K562 (cell line): ENCODE measurements at regions not wholly inside any gene's neighbourhood (a gene's known extent, or its start where the extent isn't known, plus 50 kb on each side); places are given as distances from the start of the nearest gene placed in this dataset.

ENCODE experiments used
- ATAC-seq: fragments of 200-7000 bp; cut with Tn5 transposase; 3 replicates; pipeline ENCODE4 v1.9.1; 2020; ENCODE audit warnings: moderate library complexity
- BruUV-seq: library from RNA; stranded (reverse); fragments of 400-500 nt; replicated peaks from 2 replicates; lab custom pipeline; 2021; lab: Mats Ljungman, UMichigan
- CTCF ChIA-PET: fragments of 300-600 bp; formaldehyde crosslinking; extraction: SDS; loops from one replicate; lab custom pipeline; 2021; ENCODE audit warnings: low intra/inter-chr PET ratio; lab: Yijun Ruan, JAX
- POLR2A ChIA-PET: fragments of 300-600, 350-650 bp; sonication (Branson Sonifier 250); formaldehyde crosslinking; extraction: SDS; loops from one replicate; lab custom pipeline; 2021; ENCODE audit warnings: antibody characterized with exemption, inconsistent platforms; lab: Yijun Ruan, JAX
- DNase-seq, 4 experiments: peaks; one replicate each; pipeline versions ENCODE4 v3.0.0 to v3.0.0-alpha.2; 2011 to 2018; ENCODE audit warnings: low spot score in 3 of 4, mixed read lengths in 3 of 4; ENCODE audit errors: extremely low read depth in 1 of 4
- FAIRE-seq: peaks from 2 replicates; lab custom pipeline; 2011; peaks lifted over from hg19 to GRCh38; lab: Jason Lieb, UNC
- H2AFZ ChIP-seq: 2 replicates; pipeline ENCODE4 v1.6.0; 2011; ENCODE audit warnings: low read depth, low read length, control low read depth, inconsistent platforms
- H3K27ac ChIP-seq: fragments of 200-600 bp; 3 replicates; pipeline ENCODE4 v1.8.0; 2011; ENCODE audit warnings: low read depth, mild to moderate bottlenecking, control low read depth, inconsistent platforms, low read length, moderate library complexity, mixed read lengths; ENCODE audit errors: extremely low read depth
- H3K27me3 ChIP-seq, 2 experiments: fragments of 300-600 bp in 1 of 2; 2 replicates in 1 of 2; 3 replicates in 1 of 2; pipeline versions ENCODE4 v1.6.0 to v1.8.0; 2011; ENCODE audit warnings: inconsistent platforms in 2 of 2, low read length in 2 of 2, mild to moderate bottlenecking in 1 of 2, mixed read lengths in 1 of 2, moderate library complexity in 1 of 2; ENCODE audit not compliant: control insufficient read depth in 2 of 2, insufficient read depth in 2 of 2
- H3K36me3 ChIP-seq: fragments of 300-600 bp; 3 replicates; pipeline ENCODE4 v1.8.0; 2011; ENCODE audit warnings: mild to moderate bottlenecking, low read length, inconsistent platforms; ENCODE audit not compliant: control insufficient read depth, insufficient read depth
- H3K4me1 ChIP-seq, 2 experiments: fragments of 200-600 bp in 1 of 2; replicated peaks in 1 of 2; 2 replicates in 1 of 2; 3 replicates in 1 of 2; pipeline versions ENCODE4 v1.5.1 to v1.8.0; 2011; ENCODE audit warnings: inconsistent platforms in 2 of 2, low read length in 2 of 2, mild to moderate bottlenecking in 1 of 2, mixed read lengths in 1 of 2, moderate library complexity in 1 of 2; ENCODE audit not compliant: control insufficient read depth in 2 of 2, insufficient read depth in 2 of 2
- H3K4me2 ChIP-seq: 2 replicates; pipeline ENCODE4 v1.6.1; 2011; ENCODE audit warnings: low read length, control low read depth, inconsistent platforms, mixed read lengths; ENCODE audit not compliant: insufficient read depth
- H3K4me3 ChIP-seq: fragments of 200-600 bp; sonication (generic), shearing (Covaris generic); 2 replicates; pipeline ENCODE4 v1.5.1; 2016; ENCODE audit warnings: control low read depth, inconsistent platforms
- H3K79me2 ChIP-seq: fragments of 200-600 bp; 3 replicates; pipeline ENCODE4 v1.8.0; 2011; ENCODE audit warnings: low read length, inconsistent platforms; ENCODE audit not compliant: control insufficient read depth, insufficient read depth
- H3K9ac ChIP-seq, 2 experiments: 2 replicates each; pipeline versions ENCODE4 v1.6.0 to v1.6.1; 2011; ENCODE audit warnings: low read depth in 2 of 2, low read length in 2 of 2, control low read depth in 1 of 2, inconsistent platforms in 1 of 2, mild to moderate bottlenecking in 1 of 2, mixed read lengths in 1 of 2; ENCODE audit not compliant: insufficient read depth in 1 of 2
- H3K9me1 ChIP-seq: one replicate; pipeline ENCODE4 v1.6.0; 2011; ENCODE audit warnings: inconsistent platforms, mild to moderate bottlenecking, low read length, moderate library complexity; ENCODE audit not compliant: control insufficient read depth, insufficient read depth
- H3K9me3 ChIP-seq: replicated peaks from 2 replicates; pipeline ENCODE4 v1.5.1; 2011; ENCODE audit warnings: low read depth, low read length, inconsistent platforms; ENCODE audit not compliant: control insufficient read depth, insufficient read depth
- H4K20me1 ChIP-seq: replicated peaks from 2 replicates; pipeline ENCODE4 v1.6.1; 2011; ENCODE audit warnings: low read length, inconsistent platforms, mixed read lengths; ENCODE audit not compliant: control insufficient read depth, insufficient read depth
- CEBPG ChIP-seq, 3 experiments: fragments of 200-800 bp in 1 of 3; sonication (Bioruptor generic) in 1 of 3; sonication (generic) in 1 of 3; formaldehyde crosslinking in 1 of 3; IDR thresholded peaks in 2 of 3; conservative IDR thresholded peaks in 1 of 3; 2 replicates each; pipeline versions ENCODE4 v1.6.1 to v1.8.0; 2016 to 2022; ENCODE audit warnings: missing compliant biosample characterization in 2 of 3, missing genetic modification characterization in 2 of 3, mild to moderate bottlenecking in 1 of 3, missing genetic modification reagents in 1 of 3
- CTCF ChIP-seq, 3 experiments: IDR thresholded peaks in 2 of 3; conservative IDR thresholded peaks in 1 of 3; 2 replicates each; pipeline ENCODE4 v1.5.1; 2011 to 2012; ENCODE audit warnings: low read length in 3 of 3, mild to moderate bottlenecking in 3 of 3, control low read depth in 2 of 3, improper control_type of control experiment in 1 of 3, inconsistent platforms in 1 of 3, low read depth in 1 of 3, mixed read lengths in 1 of 3, moderate library complexity in 1 of 3; ENCODE audit not compliant: insufficient read depth in 2 of 3
- FOSL1 ChIP-seq: fragments of 200-800 bp; sonication (Bioruptor generic); conservative IDR thresholded peaks from 2 replicates; pipeline ENCODE4 v1.6.1; 2016; ENCODE audit warnings: missing genetic modification characterization, missing compliant biosample characterization
- POU5F1 ChIP-seq: fragments of 150-350 bp; IDR thresholded peaks from 2 replicates; pipeline ENCODE4 v1.6.1; 2014; ENCODE audit warnings: borderline replicate concordance, low read length, low read depth, mild to moderate bottlenecking; ENCODE audit not compliant: partially characterized antibody
- RAD21 ChIP-seq, 2 experiments: fragments of 250-450 bp in 1 of 2; fragments of 450-650 bp in 1 of 2; sonication (Bioruptor Pico) in 1 of 2; formaldehyde crosslinking in 1 of 2; IDR thresholded peaks in 1 of 2; conservative IDR thresholded peaks in 1 of 2; 2 replicates each; pipeline versions ENCODE4 v1.4.0 to v1.8.0; 2020 to 2022; ENCODE audit warnings: mild to moderate bottlenecking in 2 of 2, moderate library complexity in 1 of 2
- TRIM24 ChIP-seq, 2 experiments: fragments of 450-650 bp; IDR thresholded peaks; 2 replicates each; pipeline ENCODE4 v1.6.1; 2016
- ZKSCAN8 ChIP-seq: fragments of 200-800 bp; sonication (Bioruptor generic); IDR thresholded peaks from 2 replicates; pipeline ENCODE4 v1.6.1; 2016; ENCODE audit warnings: missing genetic modification characterization, missing compliant biosample characterization
- WGBS: fragments of 100-300 bp; shearing (Covaris generic); methylation state at CpG from one replicate; pipeline ENCODE4 v1.1.6; 2016; ENCODE audit warnings: low coverage, mixed read lengths; ENCODE audit not compliant: insufficient coverage; ENCODE audit errors: missing lambda C conversion rate; 5-methylcytosine and 5-hydroxymethylcytosine counted together
- in situ Hi-C: fragments of 300-500 bp; cut with MboI; formaldehyde crosslinking; loops from 4 replicates; pipeline ENCODE4 v1.15.0; 2018; ENCODE audit warnings: inconsistent platforms, mixed read lengths
- intact Hi-C: fragments of 100-400 bp; cut with micrococcal nuclease; formaldehyde crosslinking; loops from 2 replicates; pipeline ENCODE4 v1.14.2; 2022
- TF ChIP-seq, protein P1 (sequence below): fragments of 250-450 bp; sonication (Bioruptor Pico); IDR thresholded peaks from 2 replicates; pipeline ENCODE4 v1.5.0; 2021; ENCODE audit warnings: mild to moderate bottlenecking, borderline replicate concordance
- TF ChIP-seq, protein P2 (sequence below): fragments of 450-650 bp; formaldehyde crosslinking; IDR thresholded peaks from 2 replicates; pipeline ENCODE4 v1.4.0; 2020; ENCODE audit warnings: mild to moderate bottlenecking, moderate library complexity

DNA sequence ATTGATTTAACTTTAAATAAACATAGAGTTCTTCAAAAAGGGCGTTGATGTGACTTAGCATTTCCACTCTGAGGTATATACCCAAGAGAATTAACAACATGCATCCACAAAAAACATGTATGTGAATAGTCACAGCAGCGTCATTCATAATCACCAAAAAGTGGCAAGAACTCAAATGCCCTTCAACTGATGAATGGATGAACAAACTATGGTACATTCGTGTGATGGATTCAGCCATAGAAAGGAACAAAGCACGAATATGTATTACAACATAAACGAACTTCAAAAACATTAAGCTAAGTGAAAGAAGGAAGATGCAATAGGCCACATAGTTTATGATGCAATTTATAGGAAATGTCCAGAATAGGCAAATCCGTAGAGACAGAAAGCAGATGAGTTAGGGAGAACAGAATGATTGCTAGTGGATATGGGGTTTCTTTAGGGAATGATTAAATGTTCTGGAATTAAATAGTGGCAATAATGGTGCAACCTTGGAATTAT lies 72.3 kb upstream of the UQCRFS1 start:
- under 1% methylated on average over 6 of the region's 6 CpGs for WGBS
- POLR2A ChIA-PET: no interaction called here
- in situ Hi-C loops: no loop called here

DNA sequence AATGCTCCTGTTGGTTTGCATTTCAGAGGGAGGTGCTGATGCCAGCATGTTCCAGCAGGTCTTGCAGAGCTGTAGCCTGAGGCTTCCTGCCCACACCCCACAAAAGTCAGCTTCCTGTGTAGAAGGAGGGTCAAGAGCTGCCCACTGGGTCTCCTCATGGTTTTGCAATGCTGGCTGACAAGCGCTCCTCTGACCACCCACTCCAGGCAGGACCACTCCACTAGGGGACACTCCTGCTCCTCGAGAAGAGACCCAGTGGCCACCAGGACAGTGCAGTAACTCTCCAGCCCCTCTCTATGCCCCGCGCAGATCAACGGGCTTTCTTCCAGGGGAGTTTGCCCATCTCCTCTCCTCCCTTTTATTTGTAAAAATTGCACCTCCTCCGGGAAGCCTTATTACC lies 72.9 kb upstream of the UQCRFS1 start:
- DNase-seq: peak; percentile 16 to 35 (median 22)
- POLR2A ChIA-PET: no interaction called here
- H3K4me3 ChIP-seq: no peak overlapping the region
- peak; percentile 39 to 44 (median 42); a peak in 5 of 6 replicates for TF ChIP-seq CTCF (IDR thresholded peaks at IDR 0.05 in 2 of 3, conservative IDR thresholded peaks at IDR 0.05 in 1 of 3; ENCODE audit: insufficient read depth in 2 of 3, low read depth in 1 of 3, low read length in 3 of 3)
- TF ChIP-seq, protein P1, sequence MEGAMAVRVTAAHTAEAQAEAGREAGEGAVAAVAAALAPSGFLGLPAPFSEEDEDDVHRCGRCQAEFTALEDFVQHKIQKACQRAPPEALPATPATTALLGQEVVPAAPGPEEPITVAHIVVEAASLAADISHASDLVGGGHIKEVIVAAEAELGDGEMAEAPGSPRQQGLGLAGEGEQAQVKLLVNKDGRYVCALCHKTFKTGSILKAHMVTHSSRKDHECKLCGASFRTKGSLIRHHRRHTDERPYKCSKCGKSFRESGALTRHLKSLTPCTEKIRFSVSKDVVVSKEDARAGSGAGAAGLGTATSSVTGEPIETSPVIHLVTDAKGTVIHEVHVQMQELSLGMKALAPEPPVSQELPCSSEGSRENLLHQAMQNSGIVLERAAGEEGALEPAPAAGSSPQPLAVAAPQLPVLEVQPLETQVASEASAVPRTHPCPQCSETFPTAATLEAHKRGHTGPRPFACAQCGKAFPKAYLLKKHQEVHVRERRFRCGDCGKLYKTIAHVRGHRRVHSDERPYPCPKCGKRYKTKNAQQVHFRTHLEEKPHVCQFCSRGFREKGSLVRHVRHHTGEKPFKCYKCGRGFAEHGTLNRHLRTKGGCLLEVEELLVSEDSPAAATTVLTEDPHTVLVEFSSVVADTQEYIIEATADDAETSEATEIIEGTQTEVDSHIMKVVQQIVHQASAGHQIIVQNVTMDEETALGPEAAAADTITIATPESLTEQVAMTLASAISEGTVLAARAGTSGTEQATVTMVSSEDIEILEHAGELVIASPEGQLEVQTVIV (CRISPR knock-in tag): no peak
- no peak for TF ChIP-seq POU5F1
- no peak for TF ChIP-seq ZKSCAN8 (CRISPR knock-in tag)
- no peak for TF ChIP-seq FOSL1 (tag)
- TF ChIP-seq RAD21 (CRISPR knock-in tag; conservative IDR thresholded peaks at IDR 0.05 in 1 of 2, IDR thresholded peaks at IDR 0.05 in 1 of 2): peak in 1 of 2 experiments; percentile 52; a peak in 2 of 4 replicates

More for the DNA sequence above, 72.3 kb upstream of the UQCRFS1 start:
- ATAC-seq: no peak
- Histone ChIP-seq H3K27ac (no peak overlapping the region), H3K36me3 (no peaks in the 10 kb centered on the region), H3K9ac (no peak overlapping the region), H3K4me1 (no peaks in the 10 kb centered on the region), H3K9me1 (no peaks in the 10 kb centered on the region), H3K79me2 (no peaks in the 10 kb centered on the region), H3K27me3 (peaks cover 3 to 8% of the 10 kb centered on the region in 2 experiments; a peak in 3 of 5 replicates), H3K4me2 (no peak overlapping the region), H4K20me1 (no peaks in the 10 kb centered on the region), H2AFZ (no peak overlapping the region), H3K9me3 (no peaks in the 10 kb centered on the region), H3K4me3 (no peak overlapping the region)
- no peak for DNase-seq
- no TSS peak for BruUV-seq
- TF ChIP-seq CEBPG (CRISPR knock-in tag; IDR thresholded peaks at IDR 0.05): no peak
- TF ChIP-seq CEBPG (tag; conservative IDR thresholded peaks at IDR 0.05 in 1 of 2, IDR thresholded peaks at IDR 0.05 in 1 of 2): peak; percentile 39 to 75; a peak in 3 of 4 replicates
- TF ChIP-seq, protein P2, sequence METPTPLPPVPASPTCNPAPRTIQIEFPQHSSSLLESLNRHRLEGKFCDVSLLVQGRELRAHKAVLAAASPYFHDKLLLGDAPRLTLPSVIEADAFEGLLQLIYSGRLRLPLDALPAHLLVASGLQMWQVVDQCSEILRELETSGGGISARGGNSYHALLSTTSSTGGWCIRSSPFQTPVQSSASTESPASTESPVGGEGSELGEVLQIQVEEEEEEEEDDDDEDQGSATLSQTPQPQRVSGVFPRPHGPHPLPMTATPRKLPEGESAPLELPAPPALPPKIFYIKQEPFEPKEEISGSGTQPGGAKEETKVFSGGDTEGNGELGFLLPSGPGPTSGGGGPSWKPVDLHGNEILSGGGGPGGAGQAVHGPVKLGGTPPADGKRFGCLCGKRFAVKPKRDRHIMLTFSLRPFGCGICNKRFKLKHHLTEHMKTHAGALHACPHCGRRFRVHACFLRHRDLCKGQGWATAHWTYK: no peak
- peak; percentile 15 to 41; a peak in 2 of 4 replicates for TF ChIP-seq TRIM24 (IDR thresholded peaks at IDR 0.05)
- FAIRE-seq: no peak
- intact Hi-C loops: no loop called here
- CTCF ChIA-PET: no interaction called here

More for the DNA sequence above, 72.9 kb upstream of the UQCRFS1 start:
- Histone ChIP-seq H3K79me2 (no peaks in the 10 kb centered on the region), H3K27me3 (peaks cover 3 to 8% of the 10 kb centered on the region in 2 experiments; a peak in 3 of 5 replicates), H3K9me1 (no peaks in the 10 kb centered on the region), H3K4me1 (no peaks in the 10 kb centered on the region), H2AFZ (no peak overlapping the region), H3K36me3 (no peaks in the 10 kb centered on the region), H3K9ac (no peak overlapping the region), H3K27ac (no peak overlapping the region), H4K20me1 (no peaks in the 10 kb centered on the region), H3K9me3 (no peaks in the 10 kb centered on the region), H3K4me2 (no peak overlapping the region)
- 1% methylated on average over 6 of the region's 6 CpGs for WGBS
- ATAC-seq (peak; percentile 86), FAIRE-seq (no peak)
- BruUV-seq: no TSS peak
- in situ Hi-C loops: no loop called here
- intact Hi-C loops: loop anchor here (2.0 kb wide), 1 partner anchor 243 kb away; no protein-coding TSS in a partner anchor
- CTCF ChIA-PET: no interaction called here
